GM21529 (cell line): ENCODE measurements at regions not wholly inside any gene's neighbourhood (a gene's known extent, or its start where the extent isn't known, plus 50 kb on each side); places are given as distances from the start of the nearest gene placed in this dataset.
"Not testable (repeated sequence)": the region's sequence is repeated elsewhere in the genome, so short reads cannot be mapped to it uniquely, and the experiment has no call there.

Source experiments
- ATAC-seq: cut with Tn5 transposase; IDR thresholded peaks from one replicate; pipeline ENCODE4 v1.9.1; 2021; ENCODE audit not compliant: unreplicated experiment

GRCh38 chr1:165147799-165148198 is 208.7 kb downstream of the LMX1A start:
- ATAC-seq: no peak

- ATAC-seq: no peak
These were observed 211.6 kb downstream of the LMX1A start for GRCh38 chr1:165144757-165145397.

- no peak for ATAC-seq
These were observed 213.0 kb downstream of the LMX1A start for GRCh38 chr1:165143437-165144065.

GRCh38 chr1:165138960-165139359 is 217.6 kb downstream of the LMX1A start:
- no peak for ATAC-seq

- no peak for ATAC-seq
These were observed 218.8 kb downstream of the LMX1A start for GRCh38 chr1:165137551-165138316.

- ATAC-seq: no peak
These were observed 222.1 kb downstream of the LMX1A start for GRCh38 chr1:165134431-165134830.

- no peak for ATAC-seq
These were observed 226.8 kb downstream of the LMX1A start for GRCh38 chr1:165129568-165130164.

GRCh38 chr1:165124772-165125171 is 231.7 kb downstream of the LMX1A start:
- ATAC-seq: no peak

- no peak for ATAC-seq
These were observed 237.4 kb downstream of the LMX1A start for GRCh38 chr1:165119086-165119485.

GRCh38 chr1:165117482-165117881 is 239.0 kb downstream of the LMX1A start:
- ATAC-seq: no peak

- ATAC-seq: no peak
These were observed 239.8 kb downstream of the LMX1A start for GRCh38 chr1:165116732-165117131.

GRCh38 chr1:165116171-165116570 is 240.3 kb downstream of the LMX1A start:
- no peak for ATAC-seq

- ATAC-seq: no peak
These were observed 241.6 kb downstream of the LMX1A start for GRCh38 chr1:165114889-165115285.

GRCh38 chr1:165114022-165114888 is 242.3 kb downstream of the LMX1A start:
- no peak for ATAC-seq

GRCh38 chr1:165112260-165112659 is 244.3 kb downstream of the LMX1A start:
- ATAC-seq: no peak

GRCh38 chr1:165109013-165109412 is 247.5 kb downstream of the LMX1A start:
- ATAC-seq: no peak

- not testable (repeated sequence) for ATAC-seq
These were observed 263.9 kb downstream of the LMX1A start for GRCh38 chr1:165092542-165093162.

GRCh38 chr1:165080253-165080896 is 276.1 kb downstream of the LMX1A start:
- no peak for ATAC-seq

- ATAC-seq: no peak
These were observed 278.1 kb downstream of the LMX1A start for GRCh38 chr1:165078391-165078790.
